Dendritic cell treated with granulocyte-macrophage colony-stimulating factor and Interleukin-4, amounts not matched to agents 40 ng/mL and 50 ng/mL, for 4 days (primary cell): ENCODE measurements at regions not wholly inside any gene's neighbourhood (a gene's known extent, or its start where the extent isn't known, plus 50 kb on each side); places are given as distances from the start of the nearest gene placed in this dataset.

ENCODE experiments used
- H3K27ac Mint-ChIP-seq: one replicate; pipeline ENCODE4 v1.8.0; 2022; ENCODE audit warnings: mild to moderate bottlenecking, mixed read lengths
- H3K27me3 Mint-ChIP-seq: one replicate; pipeline ENCODE4 v1.8.0; 2022; ENCODE audit warnings: mild to moderate bottlenecking, mixed read lengths
- H3K36me3 Mint-ChIP-seq: one replicate; pipeline ENCODE4 v1.8.0; 2022; ENCODE audit warnings: low read depth, mixed read lengths
- H3K4me1 Mint-ChIP-seq: one replicate; pipeline ENCODE4 v1.8.0; 2022; ENCODE audit warnings: low read depth, mixed read lengths
- H3K4me3 Mint-ChIP-seq: one replicate; pipeline ENCODE4 v1.8.0; 2022; ENCODE audit warnings: mild to moderate bottlenecking, moderate library complexity, mixed read lengths
- H3K9me3 Mint-ChIP-seq: one replicate; pipeline ENCODE4 v1.8.0; 2022; ENCODE audit warnings: mixed read lengths
- intact Hi-C: fragments of 100-400 bp; cut with micrococcal nuclease; formaldehyde crosslinking; loops from one replicate; pipeline ENCODE4 v1.15.0; 2022

DNA sequence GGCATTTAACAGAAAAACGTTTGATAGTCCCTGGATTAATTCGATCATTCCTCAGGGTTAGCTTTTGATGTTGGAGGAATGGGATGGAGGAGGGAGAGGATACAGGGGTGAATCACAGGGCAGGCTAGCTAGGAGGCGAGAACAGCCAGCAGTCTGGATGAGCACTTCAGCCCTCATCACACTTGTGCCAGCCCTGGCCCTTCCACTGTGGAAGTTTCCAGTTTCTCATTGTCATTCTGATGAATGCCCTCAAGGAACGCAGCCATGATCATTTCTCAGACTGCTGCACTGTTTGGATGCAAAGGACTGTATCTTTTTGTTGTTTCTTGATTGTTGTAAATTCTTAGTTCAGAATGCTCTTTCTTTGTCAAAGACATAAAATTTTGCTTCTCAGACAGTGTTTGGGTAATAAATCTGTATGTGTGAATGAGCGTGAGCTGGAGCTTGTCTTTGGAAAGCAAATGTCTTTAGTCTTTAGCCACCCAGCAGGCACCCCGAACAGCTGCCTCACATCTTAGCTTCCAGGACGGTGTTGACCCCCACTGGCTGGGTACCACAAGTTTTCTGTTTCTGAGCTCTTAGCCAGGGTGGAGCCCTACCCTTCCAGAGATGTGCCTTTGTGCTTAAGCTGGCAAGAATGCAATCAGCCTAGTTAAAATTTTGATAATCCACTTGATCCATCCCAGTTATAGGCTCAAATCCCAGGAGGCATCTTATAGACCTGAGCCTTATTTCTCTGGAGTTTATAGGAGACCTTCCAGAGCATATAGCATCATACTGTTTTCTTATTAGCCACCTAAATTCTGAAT is 121.1 kb downstream of the PDCD6IP start:
- intact Hi-C loops, result no loop called here

DNA sequence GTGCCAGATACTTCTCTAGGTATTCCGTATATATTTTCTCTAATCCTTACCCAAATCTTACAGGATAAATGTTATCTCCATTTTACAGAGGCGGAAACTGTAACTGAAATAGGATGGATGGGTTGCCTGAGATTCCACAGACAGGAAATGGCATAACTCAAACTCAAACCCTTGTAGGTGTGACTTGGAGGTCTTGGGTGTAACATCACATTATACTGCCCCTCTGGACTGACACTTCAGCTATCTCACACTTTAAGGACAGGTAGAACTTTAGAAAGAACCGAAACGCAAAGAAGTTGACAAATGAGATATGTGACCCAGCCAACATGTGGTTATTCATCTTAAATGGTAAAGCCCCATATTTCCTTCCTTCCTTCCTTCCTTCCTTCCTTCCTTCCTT is 122.1 kb downstream of the PDCD6IP start:
- Mint-ChIP-seq H3K4me3 (no peak overlapping the region), H3K4me1 (no peaks in the 10 kb centered on the region), H3K9me3 (no peaks in the 10 kb centered on the region), H3K36me3 (no peaks in the 10 kb centered on the region), H3K27me3 (no peaks in the 10 kb centered on the region), H3K27ac (no peak overlapping the region)
- intact Hi-C loops, result no loop called here

More for the DNA sequence above, 121.1 kb downstream of the PDCD6IP start:
- no peak overlapping the region for H3K4me3 Mint-ChIP-seq
- no peak overlapping the region for H3K27ac Mint-ChIP-seq
- H3K9me3 Mint-ChIP-seq, result no peaks in the 10 kb centered on the region
- no peaks in the 10 kb centered on the region for H3K27me3 Mint-ChIP-seq
- no peaks in the 10 kb centered on the region for H3K4me1 Mint-ChIP-seq
- no peaks in the 10 kb centered on the region for H3K36me3 Mint-ChIP-seq

DNA sequence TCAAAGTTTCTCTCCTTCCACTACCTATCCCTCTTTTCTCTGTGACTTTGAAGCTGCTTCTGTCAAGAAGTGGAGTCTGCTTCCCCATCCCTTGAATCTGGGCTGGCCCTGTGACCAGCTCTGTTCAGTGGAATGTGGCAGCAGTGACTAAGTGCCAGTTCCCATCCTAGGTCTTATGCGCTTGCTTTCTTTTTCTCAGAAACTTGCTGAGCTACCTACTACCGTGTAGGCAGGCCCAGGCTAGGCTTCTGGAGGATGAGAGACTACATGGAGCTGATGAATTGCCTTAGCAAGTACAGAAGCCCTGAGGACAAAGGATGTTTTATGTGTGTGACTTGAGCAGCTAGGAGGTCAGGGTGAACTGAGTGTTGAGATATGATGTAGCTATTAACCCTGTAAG is 123.2 kb downstream of the PDCD6IP start:
- Mint-ChIP-seq H3K27ac (no peak overlapping the region), H3K27me3 (no peaks in the 10 kb centered on the region), H3K36me3 (no peaks in the 10 kb centered on the region), H3K9me3 (no peaks in the 10 kb centered on the region), H3K4me3 (no peak overlapping the region), H3K4me1 (no peaks in the 10 kb centered on the region)
- intact Hi-C loops, result no loop called here

DNA sequence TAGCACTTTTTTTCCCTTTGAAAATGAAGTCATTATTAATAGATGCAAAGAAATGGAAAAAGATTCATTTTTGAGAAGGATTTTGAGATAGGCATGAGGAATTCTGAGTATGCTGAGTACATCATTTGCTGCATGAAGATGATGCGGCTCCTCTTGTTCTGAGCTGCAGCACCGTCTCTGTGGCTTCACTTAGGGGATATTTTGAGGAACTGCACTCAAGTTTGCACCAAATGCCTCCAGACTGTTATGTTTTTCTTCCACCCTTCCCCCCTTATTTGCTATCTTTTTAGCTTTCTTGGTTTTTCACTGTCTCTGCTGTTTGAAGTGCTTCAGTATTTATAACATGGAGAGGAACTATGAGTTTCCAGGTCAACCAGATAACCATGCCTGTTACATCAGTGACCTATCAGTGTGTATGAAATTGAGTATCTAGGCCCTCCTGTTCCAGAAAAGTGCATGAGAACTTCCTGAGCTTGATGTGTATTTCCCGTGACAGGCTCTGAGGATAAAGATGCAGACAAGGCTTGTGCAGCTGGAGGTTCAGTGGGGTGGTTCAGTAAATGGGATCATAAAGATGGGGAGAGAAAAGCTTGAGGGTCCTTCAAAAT is 128.7 kb downstream of the PDCD6IP start:
- H3K27me3 Mint-ChIP-seq, result no peaks in the 10 kb centered on the region
- H3K9me3 Mint-ChIP-seq, result no peaks in the 10 kb centered on the region
- H3K27ac Mint-ChIP-seq, result no peak overlapping the region

DNA sequence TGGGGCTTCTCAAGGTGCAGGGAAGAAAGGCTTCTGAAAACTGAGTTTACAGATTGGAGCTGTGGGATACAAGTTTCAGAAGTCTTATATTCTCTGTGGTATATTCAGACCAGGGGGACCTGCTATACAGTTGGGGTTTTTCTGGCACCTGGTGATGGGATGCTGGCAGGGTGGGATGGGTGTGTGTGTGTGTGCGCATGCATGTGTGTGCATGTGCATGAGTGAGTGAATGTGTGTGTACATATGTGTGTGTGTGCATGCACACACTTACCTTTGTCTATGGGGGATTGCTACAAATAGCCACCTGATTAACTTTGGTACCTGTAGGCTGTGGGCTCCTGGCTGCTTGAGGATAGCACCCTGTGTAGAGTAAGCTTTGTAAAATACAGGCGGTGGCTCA is 131.4 kb downstream of the PDCD6IP start:
- no peak overlapping the region for H3K27ac Mint-ChIP-seq
- H3K9me3 Mint-ChIP-seq, result peaks cover 1% of the 10 kb centered on the region
- intact Hi-C loops, result no loop called here
- H3K4me1 Mint-ChIP-seq, result no peaks in the 10 kb centered on the region
- H3K27me3 Mint-ChIP-seq, result no peaks in the 10 kb centered on the region
- no peaks in the 10 kb centered on the region for H3K36me3 Mint-ChIP-seq
- no peak overlapping the region for H3K4me3 Mint-ChIP-seq

More for the DNA sequence above, 128.7 kb downstream of the PDCD6IP start:
- Mint-ChIP-seq H3K4me1 (no peaks in the 10 kb centered on the region), H3K4me3 (no peak overlapping the region), H3K36me3 (no peaks in the 10 kb centered on the region)
- intact Hi-C loops, result no loop called here

DNA sequence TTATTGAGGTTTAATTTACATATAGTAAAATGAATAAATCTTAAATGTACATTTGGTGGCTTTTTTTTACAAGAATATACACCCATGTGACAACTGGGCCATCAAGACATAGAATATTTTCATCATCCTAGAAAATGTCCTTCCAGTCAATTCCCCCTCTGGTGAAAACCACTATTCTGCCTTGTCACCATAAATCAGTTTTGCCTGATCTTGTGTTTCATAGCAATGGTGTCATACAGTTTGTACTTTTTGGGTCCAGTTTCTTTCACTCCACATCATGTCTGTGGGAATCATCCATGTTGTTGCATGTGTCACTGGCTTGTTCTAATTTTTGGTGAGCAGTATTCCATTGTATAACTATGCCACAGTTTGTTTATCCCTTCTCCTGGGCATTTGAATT is 133.1 kb downstream of the PDCD6IP start:
- no peaks in the 10 kb centered on the region for H3K36me3 Mint-ChIP-seq
- H3K4me3 Mint-ChIP-seq, result no peak overlapping the region
- no peaks in the 10 kb centered on the region for H3K4me1 Mint-ChIP-seq
- intact Hi-C loops, result no loop called here
- no peaks in the 10 kb centered on the region for H3K27me3 Mint-ChIP-seq
- H3K9me3 Mint-ChIP-seq, result peaks cover 10% of the 10 kb centered on the region
- H3K27ac Mint-ChIP-seq, result no peak overlapping the region

DNA sequence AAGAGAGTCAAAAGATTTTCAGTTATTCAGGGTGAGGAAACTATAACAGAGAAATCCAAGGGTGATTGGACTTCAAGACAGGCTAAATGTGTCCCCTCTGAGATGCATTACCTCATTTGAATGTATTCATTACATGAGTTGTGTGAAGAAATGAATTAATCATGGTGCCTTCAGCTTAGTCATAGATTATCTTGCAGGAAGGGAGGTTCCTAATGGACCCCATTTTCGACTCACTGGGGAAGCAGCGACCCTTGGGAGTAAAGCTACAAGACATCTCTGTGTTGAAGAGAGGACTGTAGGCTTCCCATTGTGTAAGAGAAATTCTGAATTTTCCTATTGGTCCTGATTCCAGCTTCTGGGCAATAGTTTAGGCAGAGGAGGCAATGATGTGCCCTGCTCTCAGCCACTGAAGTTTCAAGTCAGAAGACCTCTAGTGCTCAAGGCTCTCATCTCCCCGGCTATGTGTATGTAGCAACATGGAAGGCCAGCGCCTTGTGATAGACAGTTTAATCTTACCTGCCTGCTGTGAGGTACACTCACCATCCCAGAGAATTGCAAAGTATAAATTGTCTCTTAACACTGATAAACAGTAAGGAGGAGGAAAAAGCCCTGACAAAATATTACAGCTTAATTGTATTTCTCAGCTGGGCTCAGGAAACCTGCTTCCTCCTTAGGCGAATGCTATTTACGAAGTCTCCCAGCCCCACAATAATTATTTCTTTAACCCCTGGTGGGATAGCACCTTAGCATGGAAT is 133.8 kb downstream of the PDCD6IP start:
- Mint-ChIP-seq H3K4me1 (no peaks in the 10 kb centered on the region), H3K27ac (no peak overlapping the region), H3K9me3 (peaks cover 10% of the 10 kb centered on the region), H3K4me3 (no peak overlapping the region), H3K27me3 (no peaks in the 10 kb centered on the region), H3K36me3 (no peaks in the 10 kb centered on the region)
- intact Hi-C loops, result no loop called here

DNA sequence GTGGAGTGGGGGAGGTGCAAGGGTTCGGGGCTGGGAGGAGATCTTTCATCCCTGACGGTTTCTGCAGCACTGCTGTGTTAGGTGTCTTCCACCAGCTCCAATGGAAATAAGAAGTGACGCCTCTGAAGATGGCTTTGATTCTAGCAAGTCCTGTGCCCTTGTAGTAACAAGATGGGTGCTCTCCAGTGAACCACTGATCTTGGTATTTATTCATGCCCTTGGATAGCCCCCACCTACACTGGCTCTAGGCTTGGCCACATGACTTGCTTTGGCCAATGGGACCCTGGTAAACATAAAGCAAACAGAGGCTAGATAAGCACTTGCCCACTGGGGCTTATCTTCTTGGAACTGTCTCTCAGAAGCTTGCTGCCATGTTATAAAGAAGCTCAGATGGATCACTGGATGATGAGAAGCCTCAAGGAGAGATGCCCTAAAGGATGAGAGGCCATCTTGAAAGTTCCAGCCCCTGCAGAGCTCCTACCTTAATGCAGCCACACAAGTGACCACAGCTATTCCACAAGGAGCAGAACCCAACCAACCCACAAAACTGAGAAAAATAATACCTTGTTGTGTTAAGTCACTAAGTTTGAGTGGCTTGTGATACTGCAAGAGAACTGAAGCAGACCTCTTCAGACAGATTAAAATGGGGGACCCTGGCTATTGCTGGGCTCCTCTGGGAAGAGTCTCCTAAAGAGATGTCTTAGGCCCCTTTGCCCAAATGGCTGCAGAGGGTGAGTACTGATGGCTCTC is 137.9 kb downstream of the PDCD6IP start:
- intact Hi-C loops, result no loop called here
- Mint-ChIP-seq H3K9me3 (peaks cover 10% of the 10 kb centered on the region), H3K4me1 (no peaks in the 10 kb centered on the region), H3K4me3 (no peak overlapping the region), H3K27me3 (no peaks in the 10 kb centered on the region), H3K27ac (no peak overlapping the region), H3K36me3 (no peaks in the 10 kb centered on the region)

DNA sequence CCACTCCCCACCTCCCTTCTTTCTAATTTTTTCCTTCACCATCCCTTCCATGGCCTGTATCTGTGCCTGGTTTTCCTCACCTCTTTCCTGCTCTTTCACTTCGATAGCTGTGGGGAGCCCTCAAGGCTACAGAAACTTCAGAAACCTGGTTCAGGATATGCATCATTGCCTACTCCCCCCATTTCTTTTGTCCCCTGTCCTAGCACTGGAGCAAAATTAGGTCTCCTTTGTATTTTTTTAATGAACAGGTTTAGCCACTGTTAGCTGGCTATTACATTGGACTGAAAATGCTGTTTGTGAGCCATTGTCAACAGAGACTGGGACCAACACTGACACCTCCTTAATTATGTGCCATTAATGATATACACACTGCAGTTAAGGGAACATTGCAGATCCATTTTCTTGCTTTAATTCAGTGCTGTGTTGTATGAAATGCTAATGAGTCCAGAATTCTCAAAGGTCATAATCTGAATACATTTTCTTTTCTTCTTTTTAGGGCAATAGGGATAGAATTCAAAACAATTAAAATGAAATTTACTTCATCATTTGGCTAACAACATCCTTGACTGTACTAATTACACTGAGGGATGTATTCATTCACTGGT is 138.6 kb downstream of the PDCD6IP start:
- Mint-ChIP-seq H3K27ac (no peak overlapping the region), H3K9me3 (peaks cover 10% of the 10 kb centered on the region)
- intact Hi-C loops, result no loop called here

DNA sequence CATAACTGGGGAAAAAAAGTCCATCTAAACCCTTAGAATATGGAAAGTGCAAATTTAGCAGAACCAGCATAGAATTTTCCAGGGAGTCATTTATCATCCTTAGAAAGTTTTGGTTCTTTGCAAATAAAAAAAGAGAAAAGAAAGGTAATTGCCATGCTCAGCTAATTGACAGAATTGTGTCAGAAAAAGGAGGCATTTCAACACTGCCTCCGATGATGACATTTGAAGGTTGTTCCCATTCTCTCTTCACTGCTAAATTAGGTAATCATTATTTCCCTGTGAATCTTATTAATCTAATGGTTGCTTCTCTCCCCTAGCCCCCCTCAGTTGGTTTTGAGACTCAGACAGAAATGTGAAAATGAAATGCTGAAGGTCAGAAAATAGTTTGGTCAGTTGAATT is 139.2 kb downstream of the PDCD6IP start:
- Mint-ChIP-seq H3K27ac (no peak overlapping the region), H3K36me3 (no peaks in the 10 kb centered on the region), H3K4me1 (no peaks in the 10 kb centered on the region), H3K4me3 (no peak overlapping the region), H3K9me3 (peaks cover 10% of the 10 kb centered on the region), H3K27me3 (no peaks in the 10 kb centered on the region)
- intact Hi-C loops, result no loop called here

More for the DNA sequence above, 138.6 kb downstream of the PDCD6IP start:
- no peak overlapping the region for H3K4me3 Mint-ChIP-seq
- H3K27me3 Mint-ChIP-seq, result no peaks in the 10 kb centered on the region
- H3K36me3 Mint-ChIP-seq, result no peaks in the 10 kb centered on the region
- H3K4me1 Mint-ChIP-seq, result no peaks in the 10 kb centered on the region

DNA sequence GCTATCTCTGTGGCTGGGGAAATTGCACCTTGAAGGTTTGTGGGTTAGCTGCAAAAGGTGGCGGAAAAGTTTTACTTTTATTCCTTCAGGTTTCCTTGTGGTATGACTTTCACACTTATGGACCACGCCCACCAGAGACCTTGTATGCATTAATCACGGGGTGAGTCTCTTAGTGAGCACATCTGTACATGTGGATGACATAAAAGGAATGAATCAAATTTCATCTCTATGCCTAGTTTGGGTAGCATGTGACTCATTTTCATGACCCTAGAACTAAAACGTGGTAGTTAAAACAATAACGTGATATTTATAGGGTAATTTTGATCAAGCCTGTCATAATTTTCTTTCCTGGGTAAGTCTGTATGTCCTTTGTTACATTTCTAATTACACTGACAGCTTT is 141.7 kb downstream of the PDCD6IP start:
- Mint-ChIP-seq H3K27ac (no peak overlapping the region), H3K27me3 (no peaks in the 10 kb centered on the region), H3K4me3 (no peak overlapping the region)

DNA sequence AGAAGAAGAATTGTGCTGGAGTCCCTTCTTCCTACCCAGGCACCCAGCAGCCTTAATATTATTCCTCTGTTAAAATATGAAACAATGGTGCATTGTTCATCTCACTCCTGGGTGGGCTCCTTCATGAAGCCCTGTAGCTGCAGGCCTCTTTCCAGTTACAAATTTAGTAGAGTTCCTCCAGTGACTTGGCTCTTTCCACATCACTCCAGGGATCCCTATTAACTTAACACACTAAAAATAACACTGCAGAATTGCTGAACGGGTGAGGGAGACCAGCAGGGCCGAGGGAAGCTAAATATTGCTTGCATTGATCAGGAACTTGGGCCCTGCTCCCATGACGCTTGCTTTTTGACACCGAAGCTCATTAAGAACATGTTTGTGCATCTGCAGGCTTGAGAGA is 142.3 kb downstream of the PDCD6IP start:
- Mint-ChIP-seq H3K4me3 (no peak overlapping the region), H3K9me3 (no peaks in the 10 kb centered on the region), H3K27ac (no peak overlapping the region), H3K4me1 (no peaks in the 10 kb centered on the region), H3K36me3 (no peaks in the 10 kb centered on the region), H3K27me3 (no peaks in the 10 kb centered on the region)
- intact Hi-C loops, result no loop called here

More for the DNA sequence above, 141.7 kb downstream of the PDCD6IP start:
- intact Hi-C loops, result no loop called here
- Mint-ChIP-seq H3K4me1 (no peaks in the 10 kb centered on the region), H3K36me3 (no peaks in the 10 kb centered on the region), H3K9me3 (peaks cover 5% of the 10 kb centered on the region)

DNA sequence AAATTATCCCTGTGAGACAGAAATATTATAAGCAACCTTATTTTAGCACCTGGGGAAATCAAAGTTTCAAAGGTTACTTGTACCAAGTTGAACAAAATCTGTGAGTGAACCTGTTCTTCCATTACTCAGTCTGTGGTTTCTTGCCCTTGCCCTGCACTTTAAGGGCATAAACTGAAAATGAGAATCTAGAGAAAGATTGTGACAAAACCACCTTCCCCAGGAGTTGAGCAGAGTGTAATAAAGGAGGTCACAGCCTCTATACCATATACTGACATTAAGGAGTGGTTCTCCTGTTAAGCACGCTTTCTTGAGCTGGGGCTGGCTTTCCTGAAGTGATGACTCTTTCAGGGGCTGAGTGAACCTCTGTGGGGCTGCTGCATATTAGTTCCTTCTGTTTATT is 143.4 kb downstream of the PDCD6IP start:
- Mint-ChIP-seq H3K27ac (no peak overlapping the region), H3K36me3 (no peaks in the 10 kb centered on the region), H3K27me3 (no peaks in the 10 kb centered on the region), H3K9me3 (no peaks in the 10 kb centered on the region), H3K4me3 (no peak overlapping the region), H3K4me1 (no peaks in the 10 kb centered on the region)
- intact Hi-C loops, result no loop called here
